HL-60 (cell line): ENCODE measurements at regions not wholly inside any gene's neighbourhood (a gene's known extent, or its start where the extent isn't known, plus 50 kb on each side); places are given as distances from the start of the nearest gene placed in this dataset.

Source experiments
- POLR2AphosphoS5 ChIP-seq: IDR thresholded peaks from 2 replicates; pipeline ENCODE4 v1.6.1; 2012; ENCODE audit warnings: low read depth
- TF ChIP-seq, protein P1 (sequence below): IDR thresholded peaks from one replicate; pipeline ENCODE4 v1.5.1; 2011; ENCODE audit warnings: low read length, control low read depth, inconsistent platforms; ENCODE audit not compliant: insufficient read depth

DNA sequence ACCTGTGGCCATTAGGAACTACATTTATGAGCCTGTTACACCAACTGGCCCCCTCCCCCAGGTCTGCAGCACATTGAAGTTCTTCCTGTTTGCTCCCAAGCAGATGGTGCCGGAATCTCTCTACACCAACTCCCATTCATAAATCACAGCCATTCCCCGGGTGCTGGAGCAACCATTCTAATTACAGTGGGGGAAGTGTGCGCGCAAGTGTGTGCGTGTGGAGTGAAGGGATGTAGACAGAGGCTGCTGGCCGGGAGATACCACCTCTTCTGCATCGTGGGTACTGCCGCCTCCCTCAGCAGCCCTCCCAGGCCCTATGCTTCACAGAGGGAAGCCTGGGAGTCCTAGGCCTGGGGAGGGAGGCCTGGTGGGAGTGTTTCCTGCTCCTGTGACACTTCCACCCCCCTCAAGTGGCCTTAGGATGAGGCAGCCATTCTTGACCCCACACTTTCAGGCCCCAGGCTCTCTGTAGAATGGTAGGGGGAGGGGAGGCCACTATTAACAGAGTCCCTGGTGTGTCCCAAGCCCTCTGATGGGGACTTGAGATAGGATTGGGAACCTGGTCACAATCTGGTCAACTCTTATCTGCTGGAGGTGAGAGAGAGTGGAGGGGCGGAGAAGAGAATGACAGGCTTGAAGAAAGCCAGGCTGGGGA, 69.1 kb downstream of the MAGEF1 start:
- TF ChIP-seq, protein P1, sequence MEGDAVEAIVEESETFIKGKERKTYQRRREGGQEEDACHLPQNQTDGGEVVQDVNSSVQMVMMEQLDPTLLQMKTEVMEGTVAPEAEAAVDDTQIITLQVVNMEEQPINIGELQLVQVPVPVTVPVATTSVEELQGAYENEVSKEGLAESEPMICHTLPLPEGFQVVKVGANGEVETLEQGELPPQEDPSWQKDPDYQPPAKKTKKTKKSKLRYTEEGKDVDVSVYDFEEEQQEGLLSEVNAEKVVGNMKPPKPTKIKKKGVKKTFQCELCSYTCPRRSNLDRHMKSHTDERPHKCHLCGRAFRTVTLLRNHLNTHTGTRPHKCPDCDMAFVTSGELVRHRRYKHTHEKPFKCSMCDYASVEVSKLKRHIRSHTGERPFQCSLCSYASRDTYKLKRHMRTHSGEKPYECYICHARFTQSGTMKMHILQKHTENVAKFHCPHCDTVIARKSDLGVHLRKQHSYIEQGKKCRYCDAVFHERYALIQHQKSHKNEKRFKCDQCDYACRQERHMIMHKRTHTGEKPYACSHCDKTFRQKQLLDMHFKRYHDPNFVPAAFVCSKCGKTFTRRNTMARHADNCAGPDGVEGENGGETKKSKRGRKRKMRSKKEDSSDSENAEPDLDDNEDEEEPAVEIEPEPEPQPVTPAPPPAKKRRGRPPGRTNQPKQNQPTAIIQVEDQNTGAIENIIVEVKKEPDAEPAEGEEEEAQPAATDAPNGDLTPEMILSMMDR: no peak
- TF ChIP-seq POLR2AphosphoS5: no peak
